Renal pelvis (tissue), 1 donor: ENCODE measurements at regions not wholly inside any gene's neighbourhood (a gene's known extent, or its start where the extent isn't known, plus 50 kb on each side); places are given as distances from the start of the nearest gene placed in this dataset.
"Not testable (repeated sequence)": the region's sequence is repeated elsewhere in the genome, so short reads cannot be mapped to it uniquely, and the experiment has no call there.

ENCODE experiments used
- DNase-seq: peaks from one replicate; pipeline ENCODE4 v3.0.0-alpha.2; 2013

GRCh38 chr10:106384496-106384895 lies 780.0 kb downstream of the SORCS1 start:
- DNase-seq, result no peak

DNA sequence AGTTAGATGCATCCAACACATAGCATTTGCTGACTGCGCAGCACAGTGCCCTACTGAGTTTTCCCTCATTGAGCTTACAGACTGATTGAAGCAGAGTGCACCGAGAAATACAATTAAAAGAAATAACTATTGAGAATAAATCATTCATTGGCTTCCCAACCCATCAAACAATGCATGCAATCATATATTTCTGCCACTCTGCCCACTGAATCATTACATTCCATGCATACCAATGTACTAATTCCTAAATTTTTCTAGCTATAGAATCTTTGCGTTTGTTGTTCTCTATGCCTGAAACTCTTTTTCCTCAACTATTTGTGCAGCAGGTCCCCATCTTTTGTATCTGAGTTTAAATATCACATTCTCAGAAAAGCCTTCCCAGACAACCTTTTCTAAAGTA lies 783.8 kb downstream of the SORCS1 start:
- DNase-seq, result no peak

- no peak for DNase-seq
These were observed 786.3 kb downstream of the SORCS1 start for GRCh38 chr10:106378251-106378650.

DNA sequence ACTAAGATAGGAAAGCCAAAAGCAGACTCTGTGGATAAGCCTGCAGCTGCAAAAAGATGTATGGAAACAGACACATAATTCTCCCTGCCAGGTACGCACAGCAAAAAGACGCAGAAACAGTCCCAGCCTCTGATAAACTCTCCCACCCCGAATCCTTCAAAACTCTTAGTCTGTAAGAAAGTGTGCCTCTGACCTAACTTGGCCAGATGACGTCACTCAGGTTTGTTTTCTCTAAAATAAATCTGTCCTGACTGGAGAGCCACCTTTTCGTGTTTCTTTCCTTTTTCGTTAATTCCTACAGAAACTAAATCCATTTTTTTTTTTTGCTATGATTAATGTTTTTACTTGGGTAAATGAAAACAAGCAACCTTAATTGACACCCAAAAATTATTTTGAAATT lies 793.8 kb downstream of the SORCS1 start:
- no peak for DNase-seq

- DNase-seq, result no peak
These were observed 803.6 kb downstream of the SORCS1 start for GRCh38 chr10:106360870-106361269.

GRCh38 chr10:106355450-106355849 lies 809.1 kb downstream of the SORCS1 start:
- DNase-seq, result no peak

DNA sequence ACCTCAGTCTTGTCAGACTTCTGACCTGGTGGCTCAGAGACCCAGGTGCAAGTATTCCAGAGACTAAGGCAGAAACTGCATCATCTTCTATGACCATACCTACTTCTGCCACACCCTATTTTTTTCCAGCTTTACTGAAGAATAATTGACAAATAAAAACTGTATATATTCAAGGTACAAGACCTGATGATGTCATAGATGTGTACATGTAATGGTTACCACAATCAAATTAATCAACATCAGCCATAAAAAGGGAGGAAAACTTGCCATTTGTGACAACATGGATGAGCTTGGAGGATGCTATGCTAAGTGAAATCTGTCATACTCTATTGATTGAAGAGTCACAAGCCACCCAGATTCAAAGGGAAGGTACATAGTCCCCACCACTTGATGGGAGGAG lies 815.6 kb downstream of the SORCS1 start:
- DNase-seq, result no peak

GRCh38 chr10:106347547-106347946 lies 817.0 kb downstream of the SORCS1 start:
- DNase-seq, result no peak

DNA sequence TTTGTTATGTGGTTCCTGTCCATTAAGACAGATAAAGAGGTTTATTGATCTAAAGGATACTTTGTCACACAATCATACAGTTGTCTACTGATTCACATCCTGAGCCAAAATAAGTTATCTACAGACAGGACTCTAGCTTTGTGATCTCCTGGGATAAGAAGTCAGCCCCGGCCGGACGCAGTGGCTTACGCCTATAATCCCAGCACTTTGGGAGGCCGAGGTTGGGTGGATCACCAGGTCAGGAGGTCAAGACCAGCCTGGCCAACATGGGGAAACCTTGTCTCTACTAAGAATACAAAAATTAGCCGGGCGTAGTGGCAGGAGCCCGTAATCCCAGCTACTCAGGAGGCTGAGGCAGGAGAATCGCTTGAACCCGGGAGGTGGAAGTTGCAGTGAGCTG lies 821.0 kb downstream of the SORCS1 start:
- DNase-seq, result not testable (repeated sequence)

- DNase-seq, result peak; percentile 34
These were observed 823.1 kb downstream of the SORCS1 start for GRCh38 chr10:106341356-106341755.

DNA sequence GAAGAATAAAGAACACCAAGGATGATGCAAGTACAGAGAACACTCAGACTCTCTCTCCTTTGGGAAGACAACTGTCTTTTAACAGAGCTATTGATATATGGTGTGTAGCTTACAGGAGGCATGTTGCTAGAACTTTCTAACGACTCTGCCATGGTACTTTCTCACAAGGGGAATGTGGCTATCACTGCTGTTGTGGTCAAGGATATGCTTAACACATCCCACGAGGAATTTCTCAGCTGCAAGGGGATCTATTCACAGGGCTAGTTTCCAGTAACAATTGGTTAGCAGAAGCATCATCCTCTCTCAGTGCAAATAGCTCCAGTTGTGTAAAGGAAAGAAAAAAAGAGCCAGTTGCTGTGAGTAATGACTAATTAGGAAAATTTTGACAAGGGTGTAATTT lies 826.0 kb downstream of the SORCS1 start:
- no peak for DNase-seq

DNA sequence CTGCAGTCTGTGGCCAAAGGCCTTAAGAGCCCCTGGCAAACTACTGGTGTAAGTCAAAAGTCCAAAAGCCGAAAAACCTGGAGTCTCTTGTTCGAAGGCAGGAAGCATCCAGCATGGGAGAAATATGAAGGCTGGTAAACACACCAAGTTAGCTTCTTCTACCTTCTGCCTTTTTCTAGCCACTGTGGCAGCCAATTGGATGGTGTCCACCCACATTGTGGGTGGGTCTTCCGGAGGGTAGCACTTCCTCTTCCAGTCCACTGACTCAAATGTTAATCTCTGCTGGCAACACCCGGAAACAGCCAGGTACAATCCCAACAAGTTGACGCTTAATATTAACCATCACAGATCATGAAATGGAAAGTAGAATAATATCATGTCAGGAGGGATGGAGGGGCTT lies 827.6 kb downstream of the SORCS1 start:
- DNase-seq, result no peak

- DNase-seq, result no peak
These were observed 836.8 kb downstream of the SORCS1 start for GRCh38 chr10:106327747-106328146.

GRCh38 chr10:106320876-106321275 lies 843.6 kb downstream of the SORCS1 start:
- no peak for DNase-seq

DNA sequence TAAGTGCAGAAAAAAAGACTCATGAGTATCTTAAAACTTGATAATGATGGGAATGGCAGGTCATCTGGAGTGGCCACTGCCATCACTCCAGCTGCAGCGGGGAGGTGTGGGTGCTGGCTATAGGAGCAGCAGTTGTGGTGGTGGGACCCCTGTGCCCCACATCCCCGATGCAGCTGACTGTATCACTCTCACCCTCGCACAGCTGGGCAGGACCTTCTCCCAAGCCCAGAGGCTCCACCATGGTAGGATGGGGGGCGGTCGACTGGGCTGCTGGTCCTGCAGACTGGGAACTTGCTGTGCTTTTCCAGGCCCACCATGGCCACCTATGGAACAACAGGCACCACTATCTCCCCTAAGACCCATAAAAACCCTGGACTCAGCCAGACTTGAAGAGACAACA lies 844.4 kb downstream of the SORCS1 start:
- no peak for DNase-seq

- no peak for DNase-seq
These were observed 847.0 kb downstream of the SORCS1 start for GRCh38 chr10:106317554-106317953.

- no peak for DNase-seq
These were observed 851.5 kb downstream of the SORCS1 start for GRCh38 chr10:106313041-106313440.

- no peak for DNase-seq
These were observed 852.4 kb downstream of the SORCS1 start for GRCh38 chr10:106312087-106312486.

DNA sequence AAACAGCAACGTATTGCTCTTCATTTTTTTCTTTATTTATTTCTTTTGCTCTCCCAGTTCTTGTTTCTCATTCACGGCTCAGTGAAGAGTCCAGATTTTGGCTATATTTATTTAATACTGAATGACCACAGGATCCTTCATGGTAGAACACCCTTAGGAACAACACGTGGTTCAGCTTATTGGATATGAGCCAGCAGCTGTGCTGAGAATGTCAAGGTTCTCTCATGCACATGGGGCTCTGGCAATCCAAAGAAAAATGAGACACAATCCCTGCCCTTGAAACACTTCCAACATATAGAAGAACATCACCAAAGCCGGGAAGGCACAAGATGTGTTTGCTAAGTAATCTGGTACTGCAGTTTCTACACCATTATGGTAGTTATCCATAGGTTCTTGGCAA lies 852.9 kb downstream of the SORCS1 start:
- no peak for DNase-seq

- no peak for DNase-seq
These were observed 853.9 kb downstream of the SORCS1 start for GRCh38 chr10:106310596-106310995.

GRCh38 chr10:106309376-106309775 lies 855.1 kb downstream of the SORCS1 start:
- DNase-seq, result no peak

DNA sequence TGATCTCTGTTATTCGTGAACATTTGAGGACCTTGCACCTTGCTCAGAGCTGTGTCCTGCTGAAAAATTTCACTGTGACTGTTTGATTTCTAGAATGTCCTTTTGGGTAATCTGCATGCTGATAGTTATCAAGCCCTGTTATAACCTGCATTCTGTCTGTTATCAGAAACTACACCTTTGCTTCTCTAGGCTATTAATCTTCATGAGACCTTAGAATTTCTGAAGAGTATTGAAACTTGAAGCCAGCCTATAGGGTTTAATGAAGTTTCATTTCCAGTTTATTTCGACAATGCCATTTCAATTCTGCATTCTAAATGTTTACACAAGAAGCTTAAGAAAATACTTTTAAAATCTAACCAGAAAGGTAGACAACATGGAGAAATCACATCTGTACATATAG lies 856.2 kb downstream of the SORCS1 start:
- no peak for DNase-seq

- DNase-seq, result no peak
These were observed 860.5 kb downstream of the SORCS1 start for GRCh38 chr10:106304056-106304455.

DNA sequence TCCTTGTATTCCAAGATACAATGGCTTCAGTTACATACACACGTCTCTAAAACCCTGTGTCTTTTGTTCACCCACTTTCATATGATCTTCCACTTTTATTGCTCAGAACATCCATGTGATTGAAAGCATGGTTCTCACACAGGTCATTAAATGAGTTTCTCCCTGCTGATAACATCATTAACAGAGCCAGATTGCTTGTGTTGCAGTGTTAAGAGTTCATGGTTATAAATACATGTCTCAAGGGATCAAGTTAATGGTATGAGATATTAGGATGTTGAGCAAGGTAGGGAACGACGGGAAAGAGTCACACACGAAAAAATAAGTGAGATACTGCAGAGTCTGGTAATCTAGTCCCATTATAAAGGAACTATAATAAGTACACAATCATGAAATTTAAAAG lies 861.5 kb downstream of the SORCS1 start:
- DNase-seq, result no peak

GRCh38 chr10:106301146-106301545 lies 863.4 kb downstream of the SORCS1 start:
- no peak for DNase-seq
